Smooth muscle cell (in vitro differentiated cells): ENCODE measurements at regions not wholly inside any gene's neighbourhood (a gene's known extent, or its start where the extent isn't known, plus 50 kb on each side); places are given as distances from the start of the nearest gene placed in this dataset.

Experiments used
- DNase-seq: peaks from one replicate; lab custom pipeline; 2025; ENCODE audit not compliant: unreplicated experiment; lab: John Stamatoyannopoulos, UW
- H2AFZ ChIP-seq: fragments of 200-600 bp; sonication (generic); 2 replicates; pipeline ENCODE4 v1.6.0; 2016; ENCODE audit warnings: antibody characterized with exemption, low read depth, mild to moderate bottlenecking
- H3F3A ChIP-seq: fragments of 200-600 bp; sonication (generic); 2 replicates; pipeline ENCODE4 v1.6.0; 2017; ENCODE audit warnings: antibody characterized with exemption, low read depth
- H3K27ac ChIP-seq: fragments of 200-600 bp; sonication (generic); 2 replicates; pipeline ENCODE4 v1.5.1; 2016; ENCODE audit warnings: low read depth, mild to moderate bottlenecking
- H3K27me3 ChIP-seq: fragments of 200-600 bp; sonication (generic); 2 replicates; pipeline ENCODE4 v1.6.1; 2016; ENCODE audit warnings: low read depth, mild to moderate bottlenecking
- H3K36me3 ChIP-seq: fragments of 200-600 bp; sonication (generic); 2 replicates; pipeline ENCODE4 v1.5.1; 2016; ENCODE audit warnings: low read depth
- H3K4me1 ChIP-seq: fragments of 200-600 bp; sonication (generic); 2 replicates; pipeline ENCODE4 v1.5.1; 2016; ENCODE audit warnings: low read depth
- H3K4me2 ChIP-seq: fragments of 200-600 bp; sonication (generic); 2 replicates; pipeline ENCODE4 v1.6.0; 2016; ENCODE audit warnings: mild to moderate bottlenecking
- H3K4me3 ChIP-seq: fragments of 200-600 bp; sonication (generic); 2 replicates; pipeline ENCODE4 v1.5.1; 2016; ENCODE audit warnings: mild to moderate bottlenecking
- H3K79me2 ChIP-seq: fragments of 200-600 bp; sonication (generic); 2 replicates; pipeline ENCODE4 v1.6.0; 2016; ENCODE audit warnings: low read depth, mild to moderate bottlenecking
- H3K9ac ChIP-seq: fragments of 200-600 bp; sonication (generic); 2 replicates; pipeline ENCODE4 v1.6.0; 2016; ENCODE audit warnings: low read depth
- H3K9me3 ChIP-seq: fragments of 200-600 bp; sonication (generic); replicated peaks from 2 replicates; pipeline ENCODE4 v1.5.1; 2016; ENCODE audit warnings: low read depth
- H4K20me1 ChIP-seq: fragments of 200-600 bp; sonication (generic); 2 replicates; pipeline ENCODE4 v1.6.0; 2016; ENCODE audit warnings: low read depth
- WGBS: methylation state at CpG from one replicate; pipeline ENCODE4 v1.1.7; 2016; ENCODE audit warnings: low lambda C conversion rate; 5-methylcytosine and 5-hydroxymethylcytosine counted together
- TF ChIP-seq, protein P1 (sequence below): fragments of 200-600 bp; sonication (generic); IDR thresholded peaks from 2 replicates; pipeline ENCODE4 v1.5.1; 2017; ENCODE audit warnings: borderline replicate concordance, mild to moderate bottlenecking, antibody characterized with exemption; ENCODE audit not compliant: insufficient read depth, poor library complexity, severe bottlenecking

DNA sequence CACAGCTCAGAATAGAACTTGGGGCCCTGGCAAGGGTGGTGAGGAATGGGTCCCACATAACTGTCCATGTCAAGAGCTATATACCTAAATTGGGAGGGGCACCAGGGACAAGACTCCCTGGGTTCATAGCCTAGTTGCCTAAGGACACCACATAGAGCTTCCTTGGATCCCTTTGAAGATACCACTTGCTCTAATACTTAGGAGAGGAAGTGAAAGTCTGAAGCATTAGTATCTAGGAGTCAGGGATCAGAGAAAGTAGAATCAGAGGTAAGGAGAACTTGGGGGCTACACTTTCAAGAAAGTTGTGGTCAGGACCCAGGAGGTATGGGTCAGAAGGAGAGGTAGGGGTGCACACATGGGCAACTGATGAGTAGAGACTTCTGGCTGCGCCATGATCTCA lies 318.2 kb upstream of the SLC39A10 start:
- WGBS, result 100% methylated on average over 1 of the region's 1 CpG
- Histone ChIP-seq H3K4me1 (no peaks in the 10 kb centered on the region), H3K9ac (no peak overlapping the region), H3K4me2 (no peak overlapping the region), H3K36me3 (no peaks in the 10 kb centered on the region), H3K27me3 (no peaks in the 10 kb centered on the region), H3K79me2 (no peaks in the 10 kb centered on the region), H4K20me1 (no peaks in the 10 kb centered on the region), H2AFZ (no peak overlapping the region), H3K9me3 (no peaks in the 10 kb centered on the region), H3K27ac (no peak overlapping the region), H3K4me3 (no peak overlapping the region), H3F3A (no peaks in the 10 kb centered on the region)
- TF ChIP-seq, protein P1, sequence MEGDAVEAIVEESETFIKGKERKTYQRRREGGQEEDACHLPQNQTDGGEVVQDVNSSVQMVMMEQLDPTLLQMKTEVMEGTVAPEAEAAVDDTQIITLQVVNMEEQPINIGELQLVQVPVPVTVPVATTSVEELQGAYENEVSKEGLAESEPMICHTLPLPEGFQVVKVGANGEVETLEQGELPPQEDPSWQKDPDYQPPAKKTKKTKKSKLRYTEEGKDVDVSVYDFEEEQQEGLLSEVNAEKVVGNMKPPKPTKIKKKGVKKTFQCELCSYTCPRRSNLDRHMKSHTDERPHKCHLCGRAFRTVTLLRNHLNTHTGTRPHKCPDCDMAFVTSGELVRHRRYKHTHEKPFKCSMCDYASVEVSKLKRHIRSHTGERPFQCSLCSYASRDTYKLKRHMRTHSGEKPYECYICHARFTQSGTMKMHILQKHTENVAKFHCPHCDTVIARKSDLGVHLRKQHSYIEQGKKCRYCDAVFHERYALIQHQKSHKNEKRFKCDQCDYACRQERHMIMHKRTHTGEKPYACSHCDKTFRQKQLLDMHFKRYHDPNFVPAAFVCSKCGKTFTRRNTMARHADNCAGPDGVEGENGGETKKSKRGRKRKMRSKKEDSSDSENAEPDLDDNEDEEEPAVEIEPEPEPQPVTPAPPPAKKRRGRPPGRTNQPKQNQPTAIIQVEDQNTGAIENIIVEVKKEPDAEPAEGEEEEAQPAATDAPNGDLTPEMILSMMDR, result no peak
- no peak for DNase-seq

DNA sequence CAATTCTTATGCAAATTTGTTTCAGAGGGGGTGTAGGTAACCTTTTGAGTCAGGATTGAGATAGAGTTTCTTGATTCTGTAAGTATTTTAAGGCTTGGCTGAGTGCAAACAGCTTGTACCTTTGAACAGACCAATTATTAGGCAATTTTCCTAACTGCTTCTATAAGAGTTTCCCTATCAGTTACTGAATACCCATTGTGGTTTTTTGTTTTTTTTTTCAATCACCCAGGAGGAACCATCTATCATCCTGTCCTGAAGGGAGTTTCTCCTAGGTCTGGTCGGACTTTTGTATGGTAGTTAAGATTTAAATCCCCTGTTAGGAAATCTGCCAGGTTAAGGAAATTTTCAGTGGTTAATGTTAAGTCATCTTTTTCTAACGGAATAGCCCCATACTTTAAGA lies 319.4 kb upstream of the SLC39A10 start:
- Histone ChIP-seq H3F3A (no peaks in the 10 kb centered on the region), H3K4me3 (no peak overlapping the region), H3K4me1 (no peaks in the 10 kb centered on the region), H3K36me3 (no peaks in the 10 kb centered on the region), H4K20me1 (no peaks in the 10 kb centered on the region), H2AFZ (no peak overlapping the region), H3K79me2 (no peaks in the 10 kb centered on the region), H3K9me3 (no peaks in the 10 kb centered on the region), H3K27ac (no peak overlapping the region), H3K4me2 (no peak overlapping the region), H3K9ac (no peak overlapping the region), H3K27me3 (no peaks in the 10 kb centered on the region)
- TF ChIP-seq, protein P1, result no peak
- DNase-seq, result no peak
- WGBS, result 65% methylated on average over 2 of the region's 2 CpGs

DNA sequence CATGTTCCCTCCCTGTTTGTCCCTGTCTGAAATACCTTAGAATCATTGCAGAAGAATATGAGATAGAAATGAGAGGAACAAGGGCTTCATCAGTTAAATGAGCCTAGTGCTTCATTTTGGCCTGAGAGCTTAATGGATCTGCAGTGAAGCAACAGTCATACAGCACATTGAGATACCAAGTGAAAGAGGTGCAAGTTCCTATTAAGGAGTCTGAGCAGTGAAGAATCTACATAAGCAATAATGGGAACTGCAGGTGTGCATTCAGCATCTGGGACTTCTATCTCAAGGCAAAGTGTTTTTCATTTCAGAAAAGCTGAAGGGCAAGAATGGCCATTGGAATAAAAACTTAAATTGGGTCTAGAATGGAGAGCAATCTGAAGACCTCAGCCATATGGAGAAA lies 323.2 kb upstream of the SLC39A10 start:
- no peaks in the 10 kb centered on the region for H3F3A ChIP-seq
- no peak for DNase-seq
- H4K20me1 ChIP-seq, result no peaks in the 10 kb centered on the region

DNA sequence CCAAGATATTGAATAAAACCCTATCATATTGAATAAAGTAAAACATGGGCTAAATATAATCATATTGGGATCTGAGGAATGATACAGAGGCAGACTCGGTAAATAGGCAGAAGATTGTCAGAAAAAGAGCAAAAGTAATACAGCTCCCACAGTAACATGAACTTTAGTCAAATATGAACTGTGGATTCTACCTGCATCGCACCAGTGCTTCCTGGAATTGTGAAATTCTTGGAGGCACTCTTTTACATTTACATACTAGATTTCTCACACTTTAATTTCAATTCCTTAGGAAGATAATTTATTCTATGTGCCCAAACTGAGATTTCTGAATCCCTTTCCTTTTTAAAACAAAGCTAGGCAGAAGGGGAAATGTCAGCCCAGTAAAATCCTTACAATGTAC lies 325.1 kb upstream of the SLC39A10 start:
- Histone ChIP-seq H3K4me2 (no peak overlapping the region), H3K79me2 (no peaks in the 10 kb centered on the region), H3F3A (no peaks in the 10 kb centered on the region), H3K27ac (no peak overlapping the region), H3K9ac (no peak overlapping the region), H3K4me3 (no peak overlapping the region), H3K4me1 (no peaks in the 10 kb centered on the region), H3K36me3 (no peaks in the 10 kb centered on the region), H4K20me1 (no peaks in the 10 kb centered on the region), H2AFZ (no peak overlapping the region), H3K27me3 (no peaks in the 10 kb centered on the region), H3K9me3 (no peaks in the 10 kb centered on the region)
- WGBS, result 95% methylated on average over 2 of the region's 2 CpGs
- TF ChIP-seq, protein P1, result no peak
- no peak for DNase-seq

More for the DNA sequence above, 323.2 kb upstream of the SLC39A10 start:
- H3K4me2 ChIP-seq, result no peak overlapping the region
- H3K4me1 ChIP-seq, result no peaks in the 10 kb centered on the region
- H3K79me2 ChIP-seq, result no peaks in the 10 kb centered on the region
- H3K9me3 ChIP-seq, result no peaks in the 10 kb centered on the region
- TF ChIP-seq, protein P1, result no peak
- no peaks in the 10 kb centered on the region for H3K27me3 ChIP-seq
- H3K27ac ChIP-seq, result no peak overlapping the region
- H2AFZ ChIP-seq, result no peak overlapping the region
- no peaks in the 10 kb centered on the region for H3K36me3 ChIP-seq
- no peak overlapping the region for H3K9ac ChIP-seq
- no peak overlapping the region for H3K4me3 ChIP-seq
